DMS153 treated with DMSO at 0.1 percent for 48 hours (cell line): ENCODE measurements at regions not wholly inside any gene's neighbourhood (a gene's known extent, or its start where the extent isn't known, plus 50 kb on each side); places are given as distances from the start of the nearest gene placed in this dataset.
"Not testable (repeated sequence)": the region's sequence is repeated elsewhere in the genome, so short reads cannot be mapped to it uniquely, and the experiment has no call there.

Source experiments
- DNase-seq: peaks from one replicate; lab custom pipeline; 2025; ENCODE audit not compliant: unreplicated experiment; lab: John Stamatoyannopoulos, UW

GRCh38 chr9:96067004-96067403, 191.5 kb downstream of the ERCC6L2 start:
- no peak for DNase-seq

GRCh38 chr9:96065482-96066251, 190.2 kb downstream of the ERCC6L2 start:
- no peak for DNase-seq

- DNase-seq = no peak
Measured at GRCh38 chr9:96064826-96065481, 189.5 kb downstream of the ERCC6L2 start.

- no peak for DNase-seq
Measured at GRCh38 chr9:96062854-96063253, 187.4 kb downstream of the ERCC6L2 start.

GRCh38 chr9:96062031-96062430, 186.5 kb downstream of the ERCC6L2 start:
- no peak for DNase-seq

GRCh38 chr9:96061293-96061987, 185.9 kb downstream of the ERCC6L2 start:
- DNase-seq = peak; percentile 20

GRCh38 chr9:96058218-96058617, 182.7 kb downstream of the ERCC6L2 start:
- no peak for DNase-seq

- no peak for DNase-seq
Measured at GRCh38 chr9:96057155-96057554, 181.7 kb downstream of the ERCC6L2 start.

GRCh38 chr9:96056226-96056625, 180.7 kb downstream of the ERCC6L2 start:
- DNase-seq = no peak

- not testable (repeated sequence) for DNase-seq
Measured at GRCh38 chr9:96054248-96054647, 178.8 kb downstream of the ERCC6L2 start.

GRCh38 chr9:96052686-96053085, 177.2 kb downstream of the ERCC6L2 start:
- no peak for DNase-seq

GRCh38 chr9:96051423-96051822, 175.9 kb downstream of the ERCC6L2 start:
- DNase-seq = no peak

- DNase-seq = no peak
Measured at GRCh38 chr9:96050861-96051155, 175.3 kb downstream of the ERCC6L2 start.

GRCh38 chr9:96050048-96050860, 174.8 kb downstream of the ERCC6L2 start:
- no peak for DNase-seq

- no peak for DNase-seq
Measured at GRCh38 chr9:96048956-96049831, 173.7 kb downstream of the ERCC6L2 start.

- no peak for DNase-seq
Measured at GRCh38 chr9:96048104-96048955, 172.8 kb downstream of the ERCC6L2 start.

GRCh38 chr9:96047741-96048103, 172.2 kb downstream of the ERCC6L2 start:
- no peak for DNase-seq

- DNase-seq = no peak
Measured at GRCh38 chr9:96047116-96047639, 171.7 kb downstream of the ERCC6L2 start.

GRCh38 chr9:96045811-96046210, 170.3 kb downstream of the ERCC6L2 start:
- DNase-seq = no peak
